ENCODE measurements at regions not wholly inside any gene's neighbourhood (a gene's known extent, or its start where the extent isn't known, plus 50 kb on each side); places are given as distances from the start of the nearest gene placed in this dataset.

DNA sequence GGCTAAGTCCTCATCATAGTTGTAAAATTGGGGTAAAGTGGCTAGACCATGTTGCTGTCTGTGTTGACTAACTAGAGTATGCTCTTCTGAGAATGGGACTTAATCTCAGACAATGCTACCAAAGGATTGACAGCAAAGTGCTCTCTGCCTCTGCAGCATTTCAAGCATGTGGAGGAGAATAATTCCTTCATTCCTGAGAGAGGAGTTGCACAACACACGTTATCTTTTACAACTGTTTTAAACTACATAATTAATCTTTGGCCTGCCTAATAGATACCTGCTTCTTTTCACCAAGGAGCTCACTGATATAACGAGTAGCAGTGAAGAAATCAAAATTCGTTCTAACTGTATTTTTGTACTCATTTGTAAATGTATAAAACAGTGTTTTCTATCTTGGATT is 2172.2 kb downstream of the PCDH9 start:
- TF ChIP-seq ZNF274 (IDR thresholded peaks at IDR 0.05; ENCODE audit: low read depth, low read length), result no peak
- no peak for TF ChIP-seq YY1 (IDR thresholded peaks at IDR 0.05; ENCODE audit: insufficient read depth, insufficient read length)
